Rectal smooth muscle tissue (tissue), 1 donor: ENCODE measurements at regions not wholly inside any gene's neighbourhood (a gene's known extent, or its start where the extent isn't known, plus 50 kb on each side); places are given as distances from the start of the nearest gene placed in this dataset.
"Not testable (repeated sequence)": the region's sequence is repeated elsewhere in the genome, so short reads cannot be mapped to it uniquely, and the experiment has no call there.

ENCODE experiments used
- H3K27ac ChIP-seq: one replicate; pipeline ENCODE4 v1.7.0; 2013; ENCODE audit warnings: low read depth, low read length, inconsistent platforms
- H3K27me3 ChIP-seq: one replicate; pipeline ENCODE4 v1.7.0; 2013; ENCODE audit warnings: low read length; ENCODE audit not compliant: control insufficient read depth, insufficient read depth
- H3K36me3 ChIP-seq: one replicate; pipeline ENCODE4 v1.7.0; 2013; ENCODE audit warnings: low read length; ENCODE audit not compliant: control insufficient read depth, insufficient read depth
- H3K4me1 ChIP-seq: one replicate; pipeline ENCODE4 v1.7.0; 2013; ENCODE audit warnings: low read length; ENCODE audit not compliant: control insufficient read depth, insufficient read depth
- H3K4me3 ChIP-seq: one replicate; pipeline ENCODE4 v1.7.0; 2013; ENCODE audit warnings: low read length
- H3K9ac ChIP-seq: one replicate; pipeline ENCODE4 v1.7.0; 2013; ENCODE audit warnings: low read length

GRCh38 chr5:111851631-111852548, 94.9 kb upstream of the NREP start:
- no peak overlapping the region for H3K4me3 ChIP-seq
- no peak overlapping the region for H3K9ac ChIP-seq
- H3K4me1 ChIP-seq: no peaks in the 10 kb centered on the region

GRCh38 chr5:111848476-111848875, 91.5 kb upstream of the NREP start:
- H3K9ac ChIP-seq: no peak overlapping the region
- H3K4me1 ChIP-seq: no peaks in the 10 kb centered on the region
- no peak overlapping the region for H3K4me3 ChIP-seq
- H3K36me3 ChIP-seq: no peaks in the 10 kb centered on the region
- no peak overlapping the region for H3K27ac ChIP-seq
- no peaks in the 10 kb centered on the region for H3K27me3 ChIP-seq

More at GRCh38 chr5:111851631-111852548, 94.9 kb upstream of the NREP start:
- H3K36me3 ChIP-seq: no peaks in the 10 kb centered on the region
- no peak overlapping the region for H3K27ac ChIP-seq
- no peaks in the 10 kb centered on the region for H3K27me3 ChIP-seq

- Histone ChIP-seq H3K27me3 (no peaks in the 10 kb centered on the region), H3K4me1 (no peaks in the 10 kb centered on the region), H3K36me3 (no peaks in the 10 kb centered on the region), H3K9ac (no peak overlapping the region), H3K4me3 (no peak overlapping the region), H3K27ac (no peak overlapping the region)
These were observed 90.3 kb upstream of the NREP start for GRCh38 chr5:111847052-111847925.

- Histone ChIP-seq H3K9ac (no peak overlapping the region), H3K36me3 (no peaks in the 10 kb centered on the region), H3K4me3 (no peak overlapping the region), H3K27me3 (no peaks in the 10 kb centered on the region), H3K27ac (no peak overlapping the region), H3K4me1 (no peaks in the 10 kb centered on the region)
These were observed 83.2 kb upstream of the NREP start for GRCh38 chr5:111840036-111840674.

GRCh38 chr5:111839438-111839837, 82.4 kb upstream of the NREP start:
- no peak overlapping the region for H3K9ac ChIP-seq
- no peaks in the 10 kb centered on the region for H3K36me3 ChIP-seq
- H3K27ac ChIP-seq: no peak overlapping the region
- H3K4me1 ChIP-seq: no peaks in the 10 kb centered on the region
- H3K4me3 ChIP-seq: no peak overlapping the region
- no peaks in the 10 kb centered on the region for H3K27me3 ChIP-seq

- H3K27me3 ChIP-seq: no peaks in the 10 kb centered on the region
- H3K36me3 ChIP-seq: no peaks in the 10 kb centered on the region
- no peak overlapping the region for H3K9ac ChIP-seq
- no peak overlapping the region for H3K4me3 ChIP-seq
- no peak overlapping the region for H3K27ac ChIP-seq
- H3K4me1 ChIP-seq: no peaks in the 10 kb centered on the region
These were observed 79.4 kb upstream of the NREP start for GRCh38 chr5:111836426-111836825.

GRCh38 chr5:111834926-111835599, 78.1 kb upstream of the NREP start:
- Histone ChIP-seq H3K36me3 (no peaks in the 10 kb centered on the region), H3K27me3 (no peaks in the 10 kb centered on the region), H3K9ac (no peak overlapping the region), H3K27ac (no peak overlapping the region), H3K4me1 (no peaks in the 10 kb centered on the region), H3K4me3 (no peak overlapping the region)

GRCh38 chr5:111830333-111830732, 73.3 kb upstream of the NREP start:
- Histone ChIP-seq H3K4me3 (no peak overlapping the region), H3K27ac (no peak overlapping the region), H3K27me3 (no peaks in the 10 kb centered on the region), H3K4me1 (no peaks in the 10 kb centered on the region), H3K9ac (no peak overlapping the region), H3K36me3 (no peaks in the 10 kb centered on the region)

GRCh38 chr5:111829701-111830100, 72.7 kb upstream of the NREP start:
- H3K36me3 ChIP-seq: no peaks in the 10 kb centered on the region
- no peak overlapping the region for H3K27ac ChIP-seq
- no peaks in the 10 kb centered on the region for H3K27me3 ChIP-seq
- no peak overlapping the region for H3K9ac ChIP-seq
- no peak overlapping the region for H3K4me3 ChIP-seq
- no peaks in the 10 kb centered on the region for H3K4me1 ChIP-seq

- Histone ChIP-seq H3K27me3 (no peaks in the 10 kb centered on the region), H3K4me3 (no peak overlapping the region), H3K27ac (no peak overlapping the region), H3K9ac (no peak overlapping the region), H3K36me3 (no peaks in the 10 kb centered on the region), H3K4me1 (no peaks in the 10 kb centered on the region)
These were observed 69.1 kb upstream of the NREP start for GRCh38 chr5:111826064-111826463.

- H3K36me3 ChIP-seq: no peaks in the 10 kb centered on the region
- no peaks in the 10 kb centered on the region for H3K27me3 ChIP-seq
- no peak overlapping the region for H3K4me3 ChIP-seq
- H3K4me1 ChIP-seq: no peaks in the 10 kb centered on the region
- H3K9ac ChIP-seq: no peak overlapping the region
- no peak overlapping the region for H3K27ac ChIP-seq
These were observed 63.1 kb upstream of the NREP start for GRCh38 chr5:111820072-111820471.

- not testable (repeated sequence) for H3K4me3 ChIP-seq, H3K36me3 ChIP-seq, H3K27me3 ChIP-seq, H3K9ac ChIP-seq, H3K27ac ChIP-seq, H3K4me1 ChIP-seq
These were observed 62.0 kb upstream of the NREP start for GRCh38 chr5:111819028-111819427.
